ENCODE measurements at regions not wholly inside any gene's neighbourhood (a gene's known extent, or its start where the extent isn't known, plus 50 kb on each side); places are given as distances from the start of the nearest gene placed in this dataset.

GRCh38 chrX:103158317-103158621 is 56.6 kb upstream of the BEX4 start:
- no peak for DNase-seq

DNA sequence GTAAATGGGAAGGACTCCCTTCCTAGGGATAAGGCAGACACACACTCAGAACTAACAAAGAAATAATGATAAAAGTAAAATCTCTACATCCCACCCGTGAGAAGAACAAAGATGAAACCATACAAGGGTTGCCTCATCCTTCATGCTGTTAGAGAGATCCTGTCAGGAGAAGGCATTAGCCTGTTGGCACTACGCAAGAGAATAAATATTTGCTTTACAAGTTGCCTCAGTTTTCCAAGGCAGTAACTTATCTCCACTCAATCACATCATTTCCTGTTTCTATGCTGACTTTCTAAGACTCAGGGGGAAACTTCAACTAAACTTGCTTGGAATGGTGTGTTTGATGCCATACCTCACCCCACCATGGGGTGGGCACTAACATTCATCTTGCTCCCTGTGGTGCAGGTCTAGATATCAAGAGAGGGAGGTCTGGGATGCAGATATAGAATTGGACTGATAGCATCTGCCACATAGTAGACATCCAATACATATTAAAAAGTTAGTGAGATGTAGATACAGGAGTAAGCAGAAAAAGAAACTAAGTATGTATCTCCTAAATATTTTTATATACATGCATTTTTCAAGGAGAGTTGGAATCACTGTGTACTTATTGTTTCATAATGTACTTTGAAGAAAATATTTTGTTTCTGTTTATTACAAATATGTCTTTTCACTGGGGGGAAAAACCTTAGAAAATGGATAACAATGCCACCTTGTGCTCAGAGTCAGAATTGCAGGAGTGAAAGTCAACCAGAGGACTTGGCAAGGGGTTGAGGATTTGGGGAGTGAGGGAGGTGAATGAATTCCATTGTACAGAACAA is 57.2 kb upstream of the BEX4 start:
- DNase-seq, result peak in 1 of 2 donors; percentile 5

DNA sequence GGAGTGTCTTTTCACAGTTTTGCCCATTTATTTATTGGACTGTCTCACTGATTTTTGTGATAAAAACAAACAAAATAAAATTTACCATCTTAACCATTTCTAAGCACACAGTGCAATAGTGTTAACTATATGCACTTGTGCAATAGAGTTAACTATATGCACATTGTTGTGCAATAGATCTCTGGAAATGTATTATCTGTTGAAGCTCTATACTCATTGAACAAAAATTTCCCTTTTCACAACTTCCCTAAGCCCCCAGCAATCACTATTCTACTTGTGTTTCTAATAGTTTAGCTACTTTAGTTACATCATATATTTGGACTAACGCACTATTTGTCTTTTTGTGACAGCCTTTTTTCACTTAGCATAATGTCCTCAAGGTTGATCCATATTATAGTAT is 59.7 kb upstream of the BEX4 start:
- DNase-seq, result no peak

DNA sequence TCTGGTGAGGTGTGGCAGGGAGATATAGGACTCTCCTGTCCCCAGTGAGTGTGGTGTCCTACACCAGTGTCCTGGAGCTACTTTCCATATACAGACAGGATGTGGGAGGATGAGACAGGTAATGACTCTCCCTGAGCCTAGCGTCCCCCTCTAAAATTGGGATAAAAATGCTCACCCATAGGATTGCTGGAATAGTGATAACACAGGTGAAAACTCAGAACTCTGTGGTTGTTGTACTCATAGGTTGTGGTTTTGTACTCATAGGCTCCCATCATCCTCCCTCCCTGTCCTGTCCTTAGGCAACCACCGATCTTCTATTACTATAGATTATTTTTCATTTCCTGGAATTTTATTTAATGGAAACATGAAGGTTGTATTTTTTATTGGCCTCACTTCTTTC is 60.7 kb upstream of the NXF3 start:
- no peak for DNase-seq

GRCh38 chrX:103151799-103152198 is 58.9 kb upstream of the NXF3 start:
- DNase-seq, result no peak

GRCh38 chrX:103149652-103150051 is 56.7 kb upstream of the NXF3 start:
- DNase-seq, result no peak

GRCh38 chrX:103148075-103148474 is 55.1 kb upstream of the NXF3 start:
- no peak for DNase-seq
